Hypothalamus (tissue), 51 donors: ENCODE measurements at regions not wholly inside any gene's neighbourhood (a gene's known extent, or its start where the extent isn't known, plus 50 kb on each side); places are given as distances from the start of the nearest gene placed in this dataset.
"Not testable (repeated sequence)": the region's sequence is repeated elsewhere in the genome, so short reads cannot be mapped to it uniquely, and the experiment has no call there.

Experiments
- DNase-seq, 51 donors: peaks; one replicate each; lab custom pipeline; 2025; lab: John Stamatoyannopoulos, UW

GRCh38 chr6:156256161-156256560, 521.0 kb upstream of the ARID1B start:
- DNase-seq: no peak

- DNase-seq: no peak
Measured at GRCh38 chr6:156254240-156254639, 522.9 kb upstream of the ARID1B start.

- no peak for DNase-seq
Measured at GRCh38 chr6:156250593-156250992, 526.6 kb upstream of the ARID1B start.

GRCh38 chr6:156242206-156242605, 535.0 kb upstream of the ARID1B start:
- no peak for DNase-seq

GRCh38 chr6:156231026-156231765, 546.0 kb upstream of the ARID1B start:
- DNase-seq: no peak

GRCh38 chr6:156219973-156220372, 557.2 kb upstream of the ARID1B start:
- no peak for DNase-seq

- DNase-seq: no peak
Measured at GRCh38 chr6:156205678-156206077, 571.5 kb upstream of the ARID1B start.

- DNase-seq: no peak
Measured at GRCh38 chr6:156199182-156199581, 578.0 kb upstream of the ARID1B start.

GRCh38 chr6:156197513-156197912, 579.7 kb upstream of the ARID1B start:
- no peak for DNase-seq

GRCh38 chr6:156194981-156195380, 582.2 kb upstream of the ARID1B start:
- DNase-seq: no peak

- no peak for DNase-seq
Measured at GRCh38 chr6:156193381-156193780, 583.8 kb upstream of the ARID1B start.

- DNase-seq: no peak
Measured at GRCh38 chr6:156191895-156192294, 585.3 kb upstream of the ARID1B start.

GRCh38 chr6:156191390-156191789, 585.8 kb upstream of the ARID1B start:
- not testable (repeated sequence) for DNase-seq

- DNase-seq: no peak
Measured at GRCh38 chr6:156190270-156190669, 586.9 kb upstream of the ARID1B start.

- no peak for DNase-seq
Measured at GRCh38 chr6:156189714-156190113, 587.5 kb upstream of the ARID1B start.

GRCh38 chr6:156189195-156189594, 588.0 kb upstream of the ARID1B start:
- no peak for DNase-seq

GRCh38 chr6:156185113-156185512, 592.1 kb upstream of the ARID1B start:
- DNase-seq: no peak

- DNase-seq: peak in 1 of 51 donors; percentile 8
Measured at GRCh38 chr6:156183678-156184077, 593.5 kb upstream of the ARID1B start.

- DNase-seq: no peak
Measured at GRCh38 chr6:156182356-156182755, 594.8 kb upstream of the ARID1B start.

GRCh38 chr6:156181506-156181905, 595.7 kb upstream of the ARID1B start:
- DNase-seq: no peak

GRCh38 chr6:156175971-156176421, 601.2 kb upstream of the ARID1B start:
- peak in 9 of 51 donors; percentile 1 to 24 (median 9) for DNase-seq

GRCh38 chr6:156175433-156175832, 601.7 kb upstream of the ARID1B start:
- DNase-seq: no peak
